Vagina (tissue), 2 donors: ENCODE measurements at regions not wholly inside any gene's neighbourhood (a gene's known extent, or its start where the extent isn't known, plus 50 kb on each side); places are given as distances from the start of the nearest gene placed in this dataset.

Source experiments
- CTCF ChIP-seq, 3 experiments: fragments of 450-650 bp in 2 of 3; fragments of 200-600 bp in 1 of 3; sonication (generic) in 1 of 3; IDR thresholded peaks; one replicate each; pipeline ENCODE4 v1.5.1; 2017 to 2019; ENCODE audit warnings: antibody characterized with exemption in 3 of 3, mild to moderate bottlenecking in 2 of 3, moderate library complexity in 2 of 3
- POLR2A ChIP-seq, 2 donors: fragments of 450-650 bp; IDR thresholded peaks; one replicate each; pipeline ENCODE4 v1.6.1; 2017; ENCODE audit warnings: antibody characterized with exemption in 2 of 2, mild to moderate bottlenecking in 2 of 2, moderate library complexity in 2 of 2
- POLR2AphosphoS5 ChIP-seq, 2 donors: sonication (generic); formaldehyde crosslinking; IDR thresholded peaks; one replicate each; pipeline ENCODE4 v1.9.0; 2017; ENCODE audit warnings: antibody characterized with exemption in 2 of 2, mild to moderate bottlenecking in 2 of 2, low read depth in 1 of 2; ENCODE audit not compliant: insufficient read depth in 1 of 2

GRCh38 chr1:80656641-80657040 is 1144.1 kb upstream of the ADGRL2 start:
- TF ChIP-seq CTCF (IDR thresholded peaks at IDR 0.05) (no peak), POLR2AphosphoS5 (IDR thresholded peaks at IDR 0.05; ENCODE audit: insufficient read depth in 1 of 2, low read depth in 1 of 2) (no peak), POLR2A (IDR thresholded peaks at IDR 0.05) (no peak)
